NCI-H1930 (cell line): ENCODE measurements at regions not wholly inside any gene's neighbourhood (a gene's known extent, or its start where the extent isn't known, plus 50 kb on each side); places are given as distances from the start of the nearest gene placed in this dataset.
"Not testable (repeated sequence)": the region's sequence is repeated elsewhere in the genome, so short reads cannot be mapped to it uniquely, and the experiment has no call there.

Experiments used
- DNase-seq, 2 experiments: peaks; one replicate each; lab custom pipeline; 2025; lab: John Stamatoyannopoulos, UW

- DNase-seq, result no peak
These were observed 101.2 kb downstream of the NFKBIZ start for GRCh38 chr3:101950510-101950909.

- DNase-seq, result no peak
These were observed 101.8 kb downstream of the NFKBIZ start for GRCh38 chr3:101950985-101951733.

- no peak for DNase-seq
These were observed 105.0 kb downstream of the NFKBIZ start for GRCh38 chr3:101954361-101954760.

GRCh38 chr3:101954936-101955335, 105.6 kb downstream of the NFKBIZ start:
- DNase-seq, result no peak

GRCh38 chr3:101962055-101962454, 112.7 kb downstream of the NFKBIZ start:
- DNase-seq, result no peak

GRCh38 chr3:101963902-101964362, 114.6 kb downstream of the NFKBIZ start:
- no peak for DNase-seq

GRCh38 chr3:101964861-101965260, 115.5 kb downstream of the NFKBIZ start:
- DNase-seq, result no peak

GRCh38 chr3:101966226-101966625, 116.9 kb downstream of the NFKBIZ start:
- no peak for DNase-seq

GRCh38 chr3:101970212-101970611, 120.9 kb downstream of the NFKBIZ start:
- DNase-seq, result no peak

GRCh38 chr3:101970905-101971304, 121.6 kb downstream of the NFKBIZ start:
- DNase-seq, result no peak

- no peak for DNase-seq
These were observed 123.3 kb downstream of the NFKBIZ start for GRCh38 chr3:101972430-101973162.

- DNase-seq, result no peak
These were observed 123.8 kb downstream of the NFKBIZ start for GRCh38 chr3:101973163-101973505.

- DNase-seq, result not testable (repeated sequence)
These were observed 126.1 kb downstream of the NFKBIZ start for GRCh38 chr3:101975415-101975814.

GRCh38 chr3:101976473-101976872, 127.2 kb downstream of the NFKBIZ start:
- no peak for DNase-seq

GRCh38 chr3:101978348-101978747, 129.0 kb downstream of the NFKBIZ start:
- DNase-seq, result no peak

GRCh38 chr3:101979033-101979432, 129.7 kb downstream of the NFKBIZ start:
- DNase-seq, result no peak

GRCh38 chr3:101984356-101984755, 135.0 kb downstream of the NFKBIZ start:
- DNase-seq, result no peak

- DNase-seq, result no peak
These were observed 139.3 kb downstream of the NFKBIZ start for GRCh38 chr3:101988596-101988995.

GRCh38 chr3:101989578-101990200, 140.4 kb downstream of the NFKBIZ start:
- no peak for DNase-seq

GRCh38 chr3:101992863-101993262, 143.5 kb downstream of the NFKBIZ start:
- DNase-seq, result no peak

GRCh38 chr3:101994386-101994785, 145.1 kb downstream of the NFKBIZ start:
- no peak for DNase-seq

GRCh38 chr3:101995371-101996046, 146.2 kb downstream of the NFKBIZ start:
- DNase-seq, result no peak
